ENCODE measurements at regions not wholly inside any gene's neighbourhood (a gene's known extent, or its start where the extent isn't known, plus 50 kb on each side); places are given as distances from the start of the nearest gene placed in this dataset.

- no peak for DNase-seq
- no TSS peak for BruUV-seq (replicated peaks)
- TF ChIP-seq CTCF (conservative IDR thresholded peaks at IDR 0.05): no peak
- no peak for TF ChIP-seq EZH2 (IDR thresholded peaks at IDR 0.05; ENCODE audit: low read depth)
- Histone ChIP-seq H2AFZ (no peak overlapping the region), H3K27ac (no peak overlapping the region), H4K20me1 (ENCODE audit: insufficient read depth) (no peaks in the 10 kb centered on the region), H3K9me3 (ENCODE audit: insufficient read depth, low read depth) (no peaks in the 10 kb centered on the region; the same call in 1 of the 2 replicates), H3K36me3 (ENCODE audit: low read depth) (no peaks in the 10 kb centered on the region), H3K4me1 (replicated peaks; ENCODE audit: insufficient read depth) (no peaks in the 10 kb centered on the region), H3K4me2 (no peak overlapping the region), H3K4me3 (no peak overlapping the region), H3K79me2 (ENCODE audit: low read depth) (no peaks in the 10 kb centered on the region), H3F3A (ENCODE audit: insufficient read depth, low read depth) (no peaks in the 10 kb centered on the region), H3K27me3 (ENCODE audit: insufficient read depth, low read depth) (no peaks in the 10 kb centered on the region), H3K9me2 (ENCODE audit: insufficient read depth) (no peaks in the 10 kb centered on the region)
- ChIA-PET CTCF (no interaction called here), POLR2A (ENCODE audit: unreplicated experiment) (no interaction called here)
- intact Hi-C loops (cut with micrococcal nuclease; ENCODE audit: unreplicated experiment): no loop called here
Measured at GRCh38 chr6:23330632-23331031, 761.3 kb downstream of the HDGFL1 start.

- Histone ChIP-seq H3F3A (ENCODE audit: insufficient read depth, low read depth) (no peaks in the 10 kb centered on the region), H3K9me2 (ENCODE audit: insufficient read depth) (no peaks in the 10 kb centered on the region), H3K27me3 (ENCODE audit: insufficient read depth, low read depth) (no peaks in the 10 kb centered on the region), H3K27ac (no peak overlapping the region), H3K4me3 (no peak overlapping the region), H3K79me2 (ENCODE audit: low read depth) (no peaks in the 10 kb centered on the region), H2AFZ (no peak overlapping the region; the same call in 1 of the 2 replicates), H3K9me3 (ENCODE audit: insufficient read depth, low read depth) (no peaks in the 10 kb centered on the region), H4K20me1 (ENCODE audit: insufficient read depth) (no peaks in the 10 kb centered on the region), H3K4me2 (no peak overlapping the region), H3K36me3 (ENCODE audit: low read depth) (no peaks in the 10 kb centered on the region), H3K4me1 (replicated peaks; ENCODE audit: insufficient read depth) (no peaks in the 10 kb centered on the region)
- ChIA-PET CTCF (no interaction called here), POLR2A (ENCODE audit: unreplicated experiment) (no interaction called here)
- no peak for DNase-seq
- no peak for TF ChIP-seq EZH2 (IDR thresholded peaks at IDR 0.05; ENCODE audit: low read depth)
- no peak for TF ChIP-seq CTCF (conservative IDR thresholded peaks at IDR 0.05)
- intact Hi-C loops (cut with micrococcal nuclease; ENCODE audit: unreplicated experiment): no loop called here
- no TSS peak for BruUV-seq (replicated peaks)
Measured at GRCh38 chr6:23334360-23334759, 765.0 kb downstream of the HDGFL1 start.

GRCh38 chr6:23335894-23336293 is 766.5 kb downstream of the HDGFL1 start:
- intact Hi-C loops (cut with micrococcal nuclease; ENCODE audit: unreplicated experiment): no loop called here
- CTCF ChIA-PET: no interaction called here
- Histone ChIP-seq H3K4me1 (replicated peaks; ENCODE audit: insufficient read depth) (no peaks in the 10 kb centered on the region), H3K9me2 (ENCODE audit: insufficient read depth) (no peaks in the 10 kb centered on the region), H3K4me3 (no peak overlapping the region), H3F3A (ENCODE audit: insufficient read depth, low read depth) (no peaks in the 10 kb centered on the region), H3K4me2 (no peak overlapping the region), H3K36me3 (ENCODE audit: low read depth) (no peaks in the 10 kb centered on the region), H2AFZ (no peak overlapping the region), H3K27me3 (ENCODE audit: insufficient read depth, low read depth) (no peaks in the 10 kb centered on the region), H3K9me3 (ENCODE audit: insufficient read depth, low read depth) (no peaks in the 10 kb centered on the region), H3K79me2 (ENCODE audit: low read depth) (no peaks in the 10 kb centered on the region), H3K27ac (no peak overlapping the region), H4K20me1 (ENCODE audit: insufficient read depth) (no peaks in the 10 kb centered on the region)
- TF ChIP-seq CTCF (conservative IDR thresholded peaks at IDR 0.05): no peak
- POLR2A ChIA-PET (ENCODE audit: unreplicated experiment): no interaction called here
- BruUV-seq (replicated peaks): no TSS peak
- no peak for DNase-seq
